ENCODE measurements at regions not wholly inside any gene's neighbourhood (a gene's known extent, or its start where the extent isn't known, plus 50 kb on each side); places are given as distances from the start of the nearest gene placed in this dataset.

GRCh38 chr2:136310005-136310495 lies 192.1 kb upstream of the CXCR4 start:
- Histone ChIP-seq H3K4me3 (ENCODE audit: low read depth, low read length, poor library complexity, severe bottlenecking) (no peak overlapping the region), H4K20me1 (ENCODE audit: insufficient read depth, low read length) (no peaks in the 10 kb centered on the region), H2AFZ (ENCODE audit: low read length) (0 out of 2 replicates have a peak overlapping the region, but pooled peaks have one; percentile 7), H3K4me2 (ENCODE audit: low read length) (no peak overlapping the region), H3K4me1 (ENCODE audit: insufficient read depth, low read length, poor library complexity, severe bottlenecking) (peaks cover 9% of the 10 kb centered on the region), H3K9me2 (ENCODE audit: insufficient read depth, low read length) (no peaks in the 10 kb centered on the region), H3K79me2 (ENCODE audit: insufficient read depth, low read depth, low read length) (no peaks in the 10 kb centered on the region), H3K27ac (ENCODE audit: low read depth, low read length, poor library complexity, severe bottlenecking) (no peak overlapping the region), H3K9me3 (ENCODE audit: low read length) (no peaks in the 10 kb centered on the region), H3K36me3 (ENCODE audit: insufficient read depth, low read length) (no peaks in the 10 kb centered on the region)
- CTCF ChIA-PET (ENCODE audit: unreplicated experiment), result no interaction called here
- intact Hi-C loops (cut with micrococcal nuclease; ENCODE audit: unreplicated experiment), result no loop called here
- BruUV-seq (replicated peaks), result no TSS peak
- TF ChIP-seq EZH2phosphoT487 (IDR thresholded peaks at IDR 0.05; ENCODE audit: borderline replicate concordance, low read depth, low read length) (no peak), CTCF (conservative IDR thresholded peaks at IDR 0.05; ENCODE audit: low read length) (no peak)
- no peak for DNase-seq (ENCODE audit: low spot score)
- POLR2A ChIA-PET, result interaction anchor here (0.8 to 1.7 kb wide), 4 partner anchors 8 to 41 kb away, joined by 3 to 4 read pairs (median 4); no protein-coding TSS in a partner anchor

- Histone ChIP-seq H3K4me1 (ENCODE audit: insufficient read depth, low read length, poor library complexity, severe bottlenecking) (peaks cover 9% of the 10 kb centered on the region), H3K27ac (ENCODE audit: low read depth, low read length, poor library complexity, severe bottlenecking) (no peak overlapping the region), H3K9me3 (ENCODE audit: low read length) (no peaks in the 10 kb centered on the region), H3K4me3 (ENCODE audit: low read depth, low read length, poor library complexity, severe bottlenecking) (no peak overlapping the region), H3K9me2 (ENCODE audit: insufficient read depth, low read length) (no peaks in the 10 kb centered on the region), H2AFZ (ENCODE audit: low read length) (no peak overlapping the region), H3K4me2 (ENCODE audit: low read length) (no peak overlapping the region), H3K36me3 (ENCODE audit: insufficient read depth, low read length) (no peaks in the 10 kb centered on the region), H3K79me2 (ENCODE audit: insufficient read depth, low read depth, low read length) (no peaks in the 10 kb centered on the region), H4K20me1 (ENCODE audit: insufficient read depth, low read length) (no peaks in the 10 kb centered on the region)
- no peak for TF ChIP-seq EZH2phosphoT487 (IDR thresholded peaks at IDR 0.05; ENCODE audit: borderline replicate concordance, low read depth, low read length)
- TF ChIP-seq CTCF (conservative IDR thresholded peaks at IDR 0.05; ENCODE audit: low read length), result no peak
- ChIA-PET CTCF (ENCODE audit: unreplicated experiment) (no interaction called here), POLR2A (interaction anchor here (0.7 to 1.6 kb wide), 5 partner anchors 10 to 55 kb away, joined by 3 to 5 read pairs (median 4); no protein-coding TSS in a partner anchor)
- intact Hi-C loops (cut with micrococcal nuclease; ENCODE audit: unreplicated experiment), result no loop called here
- no TSS peak for BruUV-seq (replicated peaks)
- DNase-seq (ENCODE audit: low spot score), result no peak
Measured at GRCh38 chr2:136308611-136309010, 190.7 kb upstream of the CXCR4 start.

GRCh38 chr2:136306836-136307235 lies 188.9 kb upstream of the CXCR4 start:
- no peak overlapping the region for H2AFZ ChIP-seq (ENCODE audit: low read length)
- no peak for DNase-seq (ENCODE audit: low spot score)
- no peaks in the 10 kb centered on the region for H3K9me2 ChIP-seq (ENCODE audit: insufficient read depth, low read length)
- no TSS peak for BruUV-seq (replicated peaks)
- peaks cover 9% of the 10 kb centered on the region for H3K4me1 ChIP-seq (ENCODE audit: insufficient read depth, low read length, poor library complexity, severe bottlenecking)
- H3K36me3 ChIP-seq (ENCODE audit: insufficient read depth, low read length), result no peaks in the 10 kb centered on the region
- intact Hi-C loops (cut with micrococcal nuclease; ENCODE audit: unreplicated experiment), result no loop called here
- H4K20me1 ChIP-seq (ENCODE audit: insufficient read depth, low read length), result no peaks in the 10 kb centered on the region
- no peak overlapping the region for H3K4me2 ChIP-seq (ENCODE audit: low read length)
- H3K4me3 ChIP-seq (ENCODE audit: low read depth, low read length, poor library complexity, severe bottlenecking), result no peak overlapping the region
- no peaks in the 10 kb centered on the region for H3K79me2 ChIP-seq (ENCODE audit: insufficient read depth, low read depth, low read length)
- no peak for TF ChIP-seq EZH2phosphoT487 (IDR thresholded peaks at IDR 0.05; ENCODE audit: borderline replicate concordance, low read depth, low read length)
- TF ChIP-seq CTCF (conservative IDR thresholded peaks at IDR 0.05; ENCODE audit: low read length), result no peak
- POLR2A ChIA-PET, result no interaction called here
- CTCF ChIA-PET (ENCODE audit: unreplicated experiment), result interaction anchor here (1.4 kb wide), 1 partner anchor 17 kb away, joined by 4 read pairs; no protein-coding TSS in a partner anchor
- no peaks in the 10 kb centered on the region for H3K9me3 ChIP-seq (ENCODE audit: low read length)
- no peak overlapping the region for H3K27ac ChIP-seq (ENCODE audit: low read depth, low read length, poor library complexity, severe bottlenecking)
